Neural crest cell (in vitro differentiated cells): ENCODE measurements at regions not wholly inside any gene's neighbourhood (a gene's known extent, or its start where the extent isn't known, plus 50 kb on each side); places are given as distances from the start of the nearest gene placed in this dataset.

ENCODE experiments used
- DNase-seq: peaks from one replicate; pipeline ENCODE4 v3.0.0; 2021; ENCODE audit warnings: low read depth, mixed read lengths, low spot score
- H3K27ac Mint-ChIP-seq: one replicate; pipeline ENCODE4 v1.8.0; 2021; ENCODE audit warnings: mild to moderate bottlenecking, mixed read lengths; ENCODE audit not compliant: unreplicated experiment
- H3K27me3 Mint-ChIP-seq: 2 replicates; pipeline ENCODE4 v1.8.0; 2021; ENCODE audit warnings: low read depth, mild to moderate bottlenecking, mixed read lengths
- H3K36me3 Mint-ChIP-seq: 2 replicates; pipeline ENCODE4 v1.8.0; 2021; ENCODE audit warnings: low read depth, mild to moderate bottlenecking, mixed read lengths
- H3K4me1 Mint-ChIP-seq: 2 replicates; pipeline ENCODE4 v1.8.0; 2021; ENCODE audit warnings: mixed read lengths
- H3K4me3 Mint-ChIP-seq: one replicate; pipeline ENCODE4 v1.8.0; 2021; ENCODE audit warnings: mild to moderate bottlenecking, mixed read lengths
- H3K9me3 Mint-ChIP-seq: 2 replicates; pipeline ENCODE4 v1.8.0; 2021; ENCODE audit warnings: mixed read lengths
- CTCF ChIP-seq: fragments of 200-600 bp; sonication (generic); conservative IDR thresholded peaks from 2 replicates; pipeline ENCODE4 v1.5.0; 2021; ENCODE audit warnings: antibody characterized with exemption, mild to moderate bottlenecking

- DNase-seq, result no peak
- Mint-ChIP-seq H3K4me1 (peaks cover 5% of the 10 kb centered on the region), H3K4me3 (no peak overlapping the region), H3K27ac (peak overlapping the region; percentile 6), H3K36me3 (peaks cover 2% of the 10 kb centered on the region), H3K9me3 (peaks cover 5% of the 10 kb centered on the region), H3K27me3 (no peaks in the 10 kb centered on the region)
- no peak for TF ChIP-seq CTCF
These were observed 385.0 kb upstream of the C2CD4B start for GRCh38 chr15:62550106-62550505.

GRCh38 chr15:62552444-62552843 is 387.4 kb upstream of the C2CD4B start:
- TF ChIP-seq CTCF, result no peak
- Mint-ChIP-seq H3K9me3 (peaks cover 5% of the 10 kb centered on the region), H3K4me1 (no peaks in the 10 kb centered on the region), H3K4me3 (no peak overlapping the region), H3K36me3 (peaks cover 6% of the 10 kb centered on the region), H3K27ac (no peak overlapping the region), H3K27me3 (no peaks in the 10 kb centered on the region)
- no peak for DNase-seq

GRCh38 chr15:62553911-62554563 is 389.0 kb upstream of the C2CD4B start:
- H3K27me3 Mint-ChIP-seq, result no peaks in the 10 kb centered on the region
- no peak overlapping the region for H3K27ac Mint-ChIP-seq
- no peak for DNase-seq
- TF ChIP-seq CTCF, result no peak
- H3K4me3 Mint-ChIP-seq, result no peak overlapping the region
- peaks cover 2% of the 10 kb centered on the region for H3K9me3 Mint-ChIP-seq
- H3K4me1 Mint-ChIP-seq, result no peaks in the 10 kb centered on the region
- peaks cover 6% of the 10 kb centered on the region for H3K36me3 Mint-ChIP-seq

GRCh38 chr15:62558640-62559380 is 393.7 kb upstream of the C2CD4B start:
- H3K36me3 Mint-ChIP-seq, result peaks cover 4% of the 10 kb centered on the region
- H3K9me3 Mint-ChIP-seq, result no peaks in the 10 kb centered on the region
- H3K27ac Mint-ChIP-seq, result peak overlapping the region; percentile 94
- H3K27me3 Mint-ChIP-seq, result no peaks in the 10 kb centered on the region
- no peak for TF ChIP-seq CTCF
- no peak for DNase-seq
- H3K4me3 Mint-ChIP-seq, result no peak overlapping the region
- no peaks in the 10 kb centered on the region for H3K4me1 Mint-ChIP-seq

GRCh38 chr15:62559381-62559733 is 394.3 kb upstream of the C2CD4B start:
- Mint-ChIP-seq H3K36me3 (peaks cover 4% of the 10 kb centered on the region), H3K4me3 (no peak overlapping the region), H3K27me3 (no peaks in the 10 kb centered on the region), H3K9me3 (no peaks in the 10 kb centered on the region), H3K27ac (no peak overlapping the region), H3K4me1 (no peaks in the 10 kb centered on the region)
- no peak for DNase-seq
- no peak for TF ChIP-seq CTCF
